ENCODE measurements at regions not wholly inside any gene's neighbourhood (a gene's known extent, or its start where the extent isn't known, plus 50 kb on each side); places are given as distances from the start of the nearest gene placed in this dataset.

- H3K79me2 ChIP-seq (ENCODE audit: control insufficient read depth, insufficient read depth, low read length): no peaks in the 10 kb centered on the region
- no peak overlapping the region for H3K9ac ChIP-seq (ENCODE audit: insufficient read depth, low read length)
- H3K27me3 ChIP-seq (ENCODE audit: control insufficient read depth, insufficient read depth, low read length): no peaks in the 10 kb centered on the region
- no peaks in the 10 kb centered on the region for H3K4me1 ChIP-seq (ENCODE audit: control insufficient read depth, extremely low read depth, insufficient read depth, low read length)
- H4K20me1 ChIP-seq (ENCODE audit: control insufficient read depth, extremely low read depth, insufficient read depth, low read length): no peaks in the 10 kb centered on the region
- H2AFZ ChIP-seq (ENCODE audit: low read length): no peak overlapping the region
- H3K9me3 ChIP-seq (ENCODE audit: control insufficient read depth, insufficient read depth, low read depth, low read length): no peaks in the 10 kb centered on the region
- no peak for TF ChIP-seq EZH2 (IDR thresholded peaks at IDR 0.05; ENCODE audit: low read length, missing control alignments)
- TF ChIP-seq CTCF (conservative IDR thresholded peaks at IDR 0.05 in 1 of 2, IDR thresholded peaks at IDR 0.05 in 1 of 2; ENCODE audit: low read depth in 1 of 2, low read length in 2 of 2): no peak
- H3K27ac ChIP-seq (ENCODE audit: insufficient read depth, low read length): no peak overlapping the region
- H3K4me3 ChIP-seq (replicated peaks in 1 of 4; ENCODE audit: control extremely low read depth in 1 of 4, insufficient read depth in 1 of 4, low read depth in 3 of 4, low read length in 4 of 4): no peak overlapping the region
- no peaks in the 10 kb centered on the region for H3K36me3 ChIP-seq (ENCODE audit: control insufficient read depth, insufficient read depth, low read length)
- no peak overlapping the region for H3K4me2 ChIP-seq (ENCODE audit: extremely low read depth, insufficient read depth, low read length)
- no peak for DNase-seq (ENCODE audit: low read depth in 2 of 2)
Measured at GRCh38 chr18:77339093-77339492, 89.4 kb downstream of the GALR1 start.

- no peaks in the 10 kb centered on the region for H3K79me2 ChIP-seq (ENCODE audit: control insufficient read depth, insufficient read depth, low read length)
- no peaks in the 10 kb centered on the region for H3K36me3 ChIP-seq (ENCODE audit: control insufficient read depth, insufficient read depth, low read length)
- H3K9ac ChIP-seq (ENCODE audit: insufficient read depth, low read length): no peak overlapping the region
- no peaks in the 10 kb centered on the region for H4K20me1 ChIP-seq (ENCODE audit: control insufficient read depth, extremely low read depth, insufficient read depth, low read length)
- DNase-seq (ENCODE audit: low read depth in 2 of 2): no peak
- no peaks in the 10 kb centered on the region for H3K4me1 ChIP-seq (ENCODE audit: control insufficient read depth, extremely low read depth, insufficient read depth, low read length)
- H3K4me2 ChIP-seq (ENCODE audit: extremely low read depth, insufficient read depth, low read length): no peak overlapping the region
- H3K9me3 ChIP-seq (ENCODE audit: control insufficient read depth, insufficient read depth, low read depth, low read length): no peaks in the 10 kb centered on the region
- H3K4me3 ChIP-seq (replicated peaks in 1 of 4; ENCODE audit: control extremely low read depth in 1 of 4, insufficient read depth in 1 of 4, low read depth in 3 of 4, low read length in 4 of 4): no peak overlapping the region
- no peak overlapping the region for H2AFZ ChIP-seq (ENCODE audit: low read length)
- no peak overlapping the region for H3K27ac ChIP-seq (ENCODE audit: insufficient read depth, low read length)
- H3K27me3 ChIP-seq (ENCODE audit: control insufficient read depth, insufficient read depth, low read length): no peaks in the 10 kb centered on the region
- TF ChIP-seq EZH2 (IDR thresholded peaks at IDR 0.05; ENCODE audit: low read length, missing control alignments): no peak
- TF ChIP-seq CTCF (conservative IDR thresholded peaks at IDR 0.05 in 1 of 2, IDR thresholded peaks at IDR 0.05 in 1 of 2; ENCODE audit: low read depth in 1 of 2, low read length in 2 of 2): no peak
Measured at GRCh38 chr18:77339623-77340022, 90.0 kb downstream of the GALR1 start.

- Histone ChIP-seq H2AFZ (ENCODE audit: low read length) (no peak overlapping the region), H3K9ac (ENCODE audit: insufficient read depth, low read length) (no peak overlapping the region), H3K27ac (ENCODE audit: insufficient read depth, low read length) (no peak overlapping the region), H3K9me3 (ENCODE audit: control insufficient read depth, insufficient read depth, low read depth, low read length) (no peaks in the 10 kb centered on the region), H3K4me1 (ENCODE audit: control insufficient read depth, extremely low read depth, insufficient read depth, low read length) (no peaks in the 10 kb centered on the region), H3K36me3 (ENCODE audit: control insufficient read depth, insufficient read depth, low read length) (no peaks in the 10 kb centered on the region), H4K20me1 (ENCODE audit: control insufficient read depth, extremely low read depth, insufficient read depth, low read length) (no peaks in the 10 kb centered on the region), H3K4me3 (replicated peaks in 1 of 4; ENCODE audit: control extremely low read depth in 1 of 4, insufficient read depth in 1 of 4, low read depth in 3 of 4, low read length in 4 of 4) (no peak overlapping the region), H3K79me2 (ENCODE audit: control insufficient read depth, insufficient read depth, low read length) (no peaks in the 10 kb centered on the region), H3K27me3 (ENCODE audit: control insufficient read depth, insufficient read depth, low read length) (no peaks in the 10 kb centered on the region), H3K4me2 (ENCODE audit: extremely low read depth, insufficient read depth, low read length) (no peak overlapping the region)
- no peak for DNase-seq (ENCODE audit: low read depth in 2 of 2)
- TF ChIP-seq EZH2 (IDR thresholded peaks at IDR 0.05; ENCODE audit: low read length, missing control alignments) (no peak), CTCF (conservative IDR thresholded peaks at IDR 0.05 in 1 of 2, IDR thresholded peaks at IDR 0.05 in 1 of 2; ENCODE audit: low read depth in 1 of 2, low read length in 2 of 2) (no peak)
Measured at GRCh38 chr18:77340815-77341214, 91.2 kb downstream of the GALR1 start.

Measured in fibroblast of lung (primary cell).